ENCODE measurements at regions not wholly inside any gene's neighbourhood (a gene's known extent, or its start where the extent isn't known, plus 50 kb on each side); places are given as distances from the start of the nearest gene placed in this dataset.

DNA sequence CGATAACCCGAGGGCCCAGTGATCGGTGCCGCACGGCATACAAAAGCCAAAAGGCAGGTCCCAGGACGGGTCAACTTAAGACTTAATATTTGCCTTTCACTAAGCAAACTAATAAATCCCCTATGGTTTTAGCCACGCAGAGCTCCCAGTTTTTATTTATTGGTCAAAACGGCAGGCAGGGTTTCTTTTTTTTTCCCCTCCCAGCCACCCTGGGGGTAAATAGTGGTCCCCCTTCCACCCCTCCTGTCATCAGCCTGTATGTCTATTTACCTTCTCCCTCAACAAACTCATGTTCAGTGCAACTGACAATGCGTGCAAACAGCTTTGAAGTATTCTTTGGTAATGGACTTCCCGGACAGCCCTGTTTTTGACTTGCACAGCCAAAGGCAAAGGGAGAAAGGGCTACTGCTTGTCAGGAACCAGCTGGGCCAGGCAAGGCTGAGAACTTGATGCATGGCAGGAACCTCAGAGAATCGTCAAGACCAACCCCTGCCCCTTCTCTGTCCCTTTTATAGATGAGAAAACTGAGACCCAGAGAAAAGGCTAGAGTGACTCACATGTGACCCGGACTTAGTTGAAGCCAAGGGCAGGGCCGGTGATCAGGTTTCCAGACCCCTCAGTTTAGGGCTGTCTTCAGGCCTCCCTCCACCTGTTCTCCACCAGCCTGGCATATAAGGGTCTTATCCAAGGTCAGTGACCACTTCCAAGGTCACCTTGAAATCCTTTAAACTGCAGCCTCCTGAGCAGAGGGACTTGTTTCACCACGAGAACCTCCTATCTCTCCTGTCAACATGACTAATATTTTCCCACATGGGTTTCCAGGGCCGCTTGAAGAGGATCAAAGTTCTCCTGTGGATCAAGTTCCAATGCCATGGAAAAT lies 279.0 kb downstream of the SOX9 start:
- no peak overlapping the region for H2AFZ ChIP-seq (ENCODE audit: insufficient read depth, low read depth, low read length, poor library complexity, severe bottlenecking)
- intact Hi-C loops (cut with micrococcal nuclease): no loop called here
- H3K79me2 ChIP-seq (ENCODE audit: insufficient read depth, low read length): no peaks in the 10 kb centered on the region
- Mint-ChIP-seq H3K4me3 (no peak overlapping the region), H3K36me3 (no peaks in the 10 kb centered on the region), H3K4me1 (no peaks in the 10 kb centered on the region), H3K9me3 (peaks cover 2 to 31% (median 11%) of the 10 kb centered on the region in 7 donors), H3K27me3 (ENCODE audit: low read depth in 3 of 3) (peaks cover 0 to 1% (median 0%) of the 10 kb centered on the region in 3 donors), H3K27ac (no peak overlapping the region)
- 91% methylated on average over 6 of the region's 15 CpGs for WGBS (ENCODE audit: insufficient coverage)
- H4K20me1 ChIP-seq (ENCODE audit: insufficient read depth, low read length): no peaks in the 10 kb centered on the region
- H3K9ac ChIP-seq (ENCODE audit: insufficient read depth, low read length, poor library complexity, severe bottlenecking): no peak overlapping the region
- H3K4me2 ChIP-seq (replicated peaks; ENCODE audit: extremely low read depth, low read length, poor library complexity, severe bottlenecking): no peak overlapping the region
- H3K27ac ChIP-seq (ENCODE audit: low read depth in 1 of 2, low read length in 2 of 2): no peak overlapping the region
- H3K36me3 ChIP-seq (replicated peaks in 1 of 2; ENCODE audit: control insufficient read depth in 1 of 2, insufficient read depth in 2 of 2, low read length in 2 of 2): no peaks in the 10 kb centered on the region
- TF ChIP-seq, protein P1, sequence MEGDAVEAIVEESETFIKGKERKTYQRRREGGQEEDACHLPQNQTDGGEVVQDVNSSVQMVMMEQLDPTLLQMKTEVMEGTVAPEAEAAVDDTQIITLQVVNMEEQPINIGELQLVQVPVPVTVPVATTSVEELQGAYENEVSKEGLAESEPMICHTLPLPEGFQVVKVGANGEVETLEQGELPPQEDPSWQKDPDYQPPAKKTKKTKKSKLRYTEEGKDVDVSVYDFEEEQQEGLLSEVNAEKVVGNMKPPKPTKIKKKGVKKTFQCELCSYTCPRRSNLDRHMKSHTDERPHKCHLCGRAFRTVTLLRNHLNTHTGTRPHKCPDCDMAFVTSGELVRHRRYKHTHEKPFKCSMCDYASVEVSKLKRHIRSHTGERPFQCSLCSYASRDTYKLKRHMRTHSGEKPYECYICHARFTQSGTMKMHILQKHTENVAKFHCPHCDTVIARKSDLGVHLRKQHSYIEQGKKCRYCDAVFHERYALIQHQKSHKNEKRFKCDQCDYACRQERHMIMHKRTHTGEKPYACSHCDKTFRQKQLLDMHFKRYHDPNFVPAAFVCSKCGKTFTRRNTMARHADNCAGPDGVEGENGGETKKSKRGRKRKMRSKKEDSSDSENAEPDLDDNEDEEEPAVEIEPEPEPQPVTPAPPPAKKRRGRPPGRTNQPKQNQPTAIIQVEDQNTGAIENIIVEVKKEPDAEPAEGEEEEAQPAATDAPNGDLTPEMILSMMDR (IDR thresholded peaks at IDR 0.05): no peak
- H3K4me1 ChIP-seq (ENCODE audit: control insufficient read depth in 1 of 2, insufficient read depth in 2 of 2, low read length in 2 of 2): no peaks in the 10 kb centered on the region
- no peaks in the 10 kb centered on the region for H3K27me3 ChIP-seq (ENCODE audit: control insufficient read depth in 2 of 2, insufficient read depth in 2 of 2, low read length in 2 of 2)
- H3K4me3 ChIP-seq (replicated peaks in 1 of 3; ENCODE audit: low read depth in 2 of 3, low read length in 3 of 3): no peak overlapping the region
- H3K9me3 ChIP-seq (replicated peaks in 1 of 2; ENCODE audit: control insufficient read depth in 1 of 2, insufficient read depth in 1 of 2, low read length in 2 of 2): peaks cover 0 to under 1% of the 10 kb centered on the region in 2 donors
- DNase-seq: no peak

DNA sequence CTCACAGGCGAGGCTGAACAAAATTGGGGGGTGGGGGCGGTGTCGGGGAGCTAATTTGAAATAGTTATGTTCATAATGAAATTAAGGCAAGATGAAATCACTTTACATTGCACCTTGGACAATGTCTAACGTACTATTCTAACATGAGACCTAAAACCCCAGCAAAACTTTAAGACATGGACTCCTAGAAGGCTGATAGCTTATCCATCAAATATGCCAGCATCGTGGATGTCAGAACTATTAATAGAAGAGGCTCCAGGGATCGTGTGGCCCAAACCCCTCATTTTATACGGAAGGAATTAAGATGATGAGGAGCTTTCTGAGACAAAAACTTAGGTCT lies 279.6 kb downstream of the SOX9 start:
- Mint-ChIP-seq H3K9me3 (peaks cover 2 to 25% (median 6%) of the 10 kb centered on the region in 7 donors), H3K27me3 (ENCODE audit: low read depth in 3 of 3) (peaks cover 0 to 1% (median 0%) of the 10 kb centered on the region in 3 donors), H3K36me3 (no peaks in the 10 kb centered on the region), H3K4me1 (no peaks in the 10 kb centered on the region), H3K4me3 (no peak overlapping the region), H3K27ac (no peak overlapping the region)
- Histone ChIP-seq H3K79me2 (ENCODE audit: insufficient read depth, low read length) (no peaks in the 10 kb centered on the region), H4K20me1 (ENCODE audit: insufficient read depth, low read length) (no peaks in the 10 kb centered on the region), H3K27me3 (ENCODE audit: control insufficient read depth in 2 of 2, insufficient read depth in 2 of 2, low read length in 2 of 2) (no peaks in the 10 kb centered on the region), H3K4me2 (replicated peaks; ENCODE audit: extremely low read depth, low read length, poor library complexity, severe bottlenecking) (no peak overlapping the region), H3K36me3 (replicated peaks in 1 of 2; ENCODE audit: control insufficient read depth in 1 of 2, insufficient read depth in 2 of 2, low read length in 2 of 2) (no peaks in the 10 kb centered on the region), H3K27ac (ENCODE audit: low read depth in 1 of 2, low read length in 2 of 2) (no peak overlapping the region), H3K4me3 (replicated peaks in 1 of 3; ENCODE audit: low read depth in 2 of 3, low read length in 3 of 3) (no peak overlapping the region), H3K9me3 (replicated peaks in 1 of 2; ENCODE audit: control insufficient read depth in 1 of 2, insufficient read depth in 1 of 2, low read length in 2 of 2) (no peaks in the 10 kb centered on the region), H2AFZ (ENCODE audit: insufficient read depth, low read depth, low read length, poor library complexity, severe bottlenecking) (no peak overlapping the region), H3K4me1 (ENCODE audit: control insufficient read depth in 1 of 2, insufficient read depth in 2 of 2, low read length in 2 of 2) (no peaks in the 10 kb centered on the region), H3K9ac (ENCODE audit: insufficient read depth, low read length, poor library complexity, severe bottlenecking) (no peak overlapping the region)
- 100% methylated on average over 3 of the region's 7 CpGs for WGBS (ENCODE audit: insufficient coverage)
- DNase-seq: no peak
- TF ChIP-seq, protein P1 (IDR thresholded peaks at IDR 0.05): no peak
- intact Hi-C loops (cut with micrococcal nuclease): no loop called here
